ENCODE measurements at regions not wholly inside any gene's neighbourhood (a gene's known extent, or its start where the extent isn't known, plus 50 kb on each side); places are given as distances from the start of the nearest gene placed in this dataset.

GRCh38 chr3:117892431-117892841 lies 1142.2 kb downstream of the IGSF11 start:
- peak; percentile 9 for DNase-seq (ENCODE audit: low read depth)

GRCh38 chr3:117893001-117893400 lies 1141.6 kb downstream of the IGSF11 start:
- DNase-seq (ENCODE audit: low read depth) = no peak

GRCh38 chr3:117893638-117894037 lies 1141.0 kb downstream of the IGSF11 start:
- DNase-seq (ENCODE audit: low read depth) = no peak

GRCh38 chr3:117898722-117899522 lies 1135.7 kb downstream of the IGSF11 start:
- peak; percentile 19 for DNase-seq (ENCODE audit: low read depth)

- DNase-seq (ENCODE audit: low read depth) = peak; percentile 74
These were observed 1131.4 kb downstream of the IGSF11 start for GRCh38 chr3:117903226-117903625.

GRCh38 chr3:117910820-117911521 lies 1123.7 kb downstream of the IGSF11 start:
- no peak for DNase-seq (ENCODE audit: low read depth)

GRCh38 chr3:117912352-117912751 lies 1122.3 kb downstream of the IGSF11 start:
- DNase-seq (ENCODE audit: low read depth) = no peak

- DNase-seq (ENCODE audit: low read depth) = no peak
These were observed 1120.0 kb downstream of the IGSF11 start for GRCh38 chr3:117914540-117915100.

GRCh38 chr3:117916839-117917238 lies 1117.8 kb downstream of the IGSF11 start:
- DNase-seq (ENCODE audit: low read depth) = no peak

GRCh38 chr3:117919621-117920020 lies 1115.0 kb downstream of the IGSF11 start:
- DNase-seq (ENCODE audit: low read depth) = no peak

GRCh38 chr3:117920253-117920898 lies 1114.3 kb downstream of the IGSF11 start:
- no peak for DNase-seq (ENCODE audit: low read depth)

GRCh38 chr3:117921411-117921810 lies 1113.2 kb downstream of the IGSF11 start:
- DNase-seq (ENCODE audit: low read depth) = no peak

GRCh38 chr3:117922039-117922438 lies 1112.6 kb downstream of the IGSF11 start:
- no peak for DNase-seq (ENCODE audit: low read depth)

- no peak for DNase-seq (ENCODE audit: low read depth)
These were observed 1107.8 kb downstream of the IGSF11 start for GRCh38 chr3:117926819-117927218.

- DNase-seq (ENCODE audit: low read depth) = no peak
These were observed 1106.8 kb downstream of the IGSF11 start for GRCh38 chr3:117927825-117928224.

- DNase-seq (ENCODE audit: low read depth) = no peak
These were observed 1105.8 kb downstream of the IGSF11 start for GRCh38 chr3:117928836-117929235.

- DNase-seq (ENCODE audit: low read depth) = no peak
These were observed 1102.2 kb downstream of the IGSF11 start for GRCh38 chr3:117932441-117932840.

- DNase-seq (ENCODE audit: low read depth) = no peak
These were observed 1098.5 kb downstream of the IGSF11 start for GRCh38 chr3:117936159-117936558.

- DNase-seq (ENCODE audit: low read depth) = no peak
These were observed 1095.7 kb downstream of the IGSF11 start for GRCh38 chr3:117938974-117939373.

GRCh38 chr3:117939425-117940027 lies 1095.1 kb downstream of the IGSF11 start:
- no peak for DNase-seq (ENCODE audit: low read depth)

- no peak for DNase-seq (ENCODE audit: low read depth)
These were observed 1093.6 kb downstream of the IGSF11 start for GRCh38 chr3:117941015-117941414.

- DNase-seq (ENCODE audit: low read depth) = no peak
These were observed 1092.9 kb downstream of the IGSF11 start for GRCh38 chr3:117941756-117942155.
